PC-3 (cell line): ENCODE measurements at regions not wholly inside any gene's neighbourhood (a gene's known extent, or its start where the extent isn't known, plus 50 kb on each side); places are given as distances from the start of the nearest gene placed in this dataset.
A peak's percentile ranks its signal among the peaks of the same experiment; 100 is the strongest.

ENCODE experiments used
- ATAC-seq: fragments of 200-7000 bp; cut with Tn5 transposase; 2 replicates; pipeline ENCODE4 v1.9.1; 2020; ENCODE audit warnings: mild to moderate bottlenecking, moderate library complexity
- BruUV-seq: library from RNA; stranded (reverse); fragments of 400-500 nt; replicated peaks from 2 replicates; lab custom pipeline; 2021; lab: Mats Ljungman, UMichigan
- CTCF ChIA-PET: fragments of 300-600 bp; sonication (Branson Sonifier 250); formaldehyde crosslinking; loops from one replicate; lab custom pipeline; 2022; ENCODE audit warnings: antibody characterized with exemption; lab: Charles Lee
- POLR2A ChIA-PET: fragments of 300-600 bp; sonication (Branson Sonifier 250); formaldehyde crosslinking; loops from one replicate; lab custom pipeline; 2022; ENCODE audit warnings: antibody characterized with exemption; ENCODE audit not compliant: unreplicated experiment; lab: Charles Lee
- DNase-seq: peaks from one replicate; pipeline ENCODE4 v3.0.0-alpha.2; 2015
- H2AFZ ChIP-seq: fragments of 300-600 bp; sonication (generic); 2 replicates; pipeline ENCODE4 v1.6.0; 2016; ENCODE audit warnings: antibody characterized with exemption, low read length
- H3F3A ChIP-seq: fragments of 300-600 bp; sonication (generic); one replicate; pipeline ENCODE4 v1.6.0; 2017; ENCODE audit warnings: antibody characterized with exemption, low read length, control low read depth, mild to moderate bottlenecking; ENCODE audit not compliant: unreplicated experiment
- H3K27ac ChIP-seq: fragments of 300-600 bp; sonication (generic); 2 replicates; pipeline ENCODE4 v1.5.1; 2016; ENCODE audit warnings: mild to moderate bottlenecking, low read length
- H3K27me3 ChIP-seq: fragments of 300-600 bp; sonication (generic); 2 replicates; pipeline ENCODE4 v1.6.1; 2016; ENCODE audit warnings: low read length, mixed read lengths
- H3K36me3 ChIP-seq: fragments of 300-600 bp; sonication (generic); 2 replicates; pipeline ENCODE4 v1.6.1; 2016; ENCODE audit warnings: low read depth, mixed run types, low read length, mixed read lengths
- H3K4me1 ChIP-seq: fragments of 300-600 bp; sonication (generic); 2 replicates; pipeline ENCODE4 v1.5.1; 2016; ENCODE audit warnings: low read length; ENCODE audit not compliant: insufficient read depth
- H3K4me2 ChIP-seq: fragments of 300-600 bp; sonication (generic); 2 replicates; pipeline ENCODE4 v1.6.0; 2016; ENCODE audit warnings: low read length
- H3K4me3 ChIP-seq: fragments of 300-600 bp; sonication (generic); 2 replicates; pipeline ENCODE4 v1.5.1; 2016; ENCODE audit warnings: mild to moderate bottlenecking, low read length, mixed read lengths
- H3K79me2 ChIP-seq: fragments of 300-600 bp; sonication (generic); 2 replicates; pipeline ENCODE4 v1.6.1; 2017; ENCODE audit warnings: low read length, mixed read lengths
- H3K9ac ChIP-seq: fragments of 300-600 bp; sonication (generic); 2 replicates; pipeline ENCODE4 v1.6.0; 2016; ENCODE audit warnings: mild to moderate bottlenecking, low read length
- H3K9me2 ChIP-seq: fragments of 300-600 bp; sonication (generic); replicated peaks from 2 replicates; pipeline ENCODE4 v1.6.1; 2016; ENCODE audit warnings: mixed run types, low read length, mixed read lengths
- H3K9me3 ChIP-seq: fragments of 300-600 bp; sonication (generic); 2 replicates; pipeline ENCODE4 v1.6.1; 2016; ENCODE audit warnings: low read length, mixed read lengths
- H4K20me1 ChIP-seq: fragments of 300-600 bp; sonication (generic); 2 replicates; pipeline ENCODE4 v1.6.1; 2016; ENCODE audit warnings: low read length, mixed read lengths
- EZH2 ChIP-seq: fragments of 300-600 bp; sonication (generic); IDR thresholded peaks from one replicate; pipeline ENCODE4 v1.6.1; 2017; ENCODE audit warnings: antibody characterized with exemption, mild to moderate bottlenecking, low read length; ENCODE audit not compliant: unreplicated experiment
- EZH2phosphoT487 ChIP-seq: fragments of 300-600 bp; sonication (generic); IDR thresholded peaks from 2 replicates; pipeline ENCODE4 v1.6.1; 2018; ENCODE audit warnings: mild to moderate bottlenecking, antibody characterized with exemption, low read length, borderline replicate concordance
- intact Hi-C: fragments of 100-400 bp; cut with micrococcal nuclease; formaldehyde crosslinking; loops from 2 replicates; pipeline ENCODE4 v1.9.0; 2023
- TF ChIP-seq, protein P1 (sequence below): fragments of 300-600 bp; sonication (generic); conservative IDR thresholded peaks from 2 replicates; pipeline ENCODE4 v1.5.1; 2017; ENCODE audit warnings: antibody characterized with exemption, low read depth, mild to moderate bottlenecking, low read length

DNA sequence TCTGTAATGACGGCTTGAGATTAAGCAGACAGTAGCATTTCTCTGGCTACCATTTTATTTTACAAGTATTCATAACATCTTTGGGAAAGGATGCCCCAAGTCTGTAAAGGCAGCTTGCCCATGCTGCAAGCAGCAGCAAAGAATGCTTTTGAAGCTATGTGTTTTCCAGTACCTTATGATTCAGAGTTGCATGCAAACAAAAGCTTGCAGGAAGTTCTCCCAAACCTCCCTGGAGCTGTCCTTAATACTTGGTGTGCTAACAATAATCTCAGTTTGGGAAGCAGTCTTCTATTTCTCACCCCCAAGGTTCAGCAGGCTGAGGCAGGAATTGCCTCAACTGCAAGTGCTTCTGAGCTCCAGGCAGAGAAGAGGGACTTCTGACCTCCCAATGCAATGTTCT, 60.8 kb downstream of the CCNA1 start:
- no peaks in the 10 kb centered on the region for H3K9me3 ChIP-seq
- H3K4me1 ChIP-seq: no peaks in the 10 kb centered on the region
- H3K36me3 ChIP-seq: no peaks in the 10 kb centered on the region
- H3K4me3 ChIP-seq: no peak overlapping the region
- H4K20me1 ChIP-seq: no peaks in the 10 kb centered on the region
- H3K27ac ChIP-seq: no peak overlapping the region
- CTCF ChIA-PET: no interaction called here
- BruUV-seq: no TSS peak
- no peak overlapping the region for H3K4me2 ChIP-seq
- no peak for TF ChIP-seq EZH2
- TF ChIP-seq, protein P1, sequence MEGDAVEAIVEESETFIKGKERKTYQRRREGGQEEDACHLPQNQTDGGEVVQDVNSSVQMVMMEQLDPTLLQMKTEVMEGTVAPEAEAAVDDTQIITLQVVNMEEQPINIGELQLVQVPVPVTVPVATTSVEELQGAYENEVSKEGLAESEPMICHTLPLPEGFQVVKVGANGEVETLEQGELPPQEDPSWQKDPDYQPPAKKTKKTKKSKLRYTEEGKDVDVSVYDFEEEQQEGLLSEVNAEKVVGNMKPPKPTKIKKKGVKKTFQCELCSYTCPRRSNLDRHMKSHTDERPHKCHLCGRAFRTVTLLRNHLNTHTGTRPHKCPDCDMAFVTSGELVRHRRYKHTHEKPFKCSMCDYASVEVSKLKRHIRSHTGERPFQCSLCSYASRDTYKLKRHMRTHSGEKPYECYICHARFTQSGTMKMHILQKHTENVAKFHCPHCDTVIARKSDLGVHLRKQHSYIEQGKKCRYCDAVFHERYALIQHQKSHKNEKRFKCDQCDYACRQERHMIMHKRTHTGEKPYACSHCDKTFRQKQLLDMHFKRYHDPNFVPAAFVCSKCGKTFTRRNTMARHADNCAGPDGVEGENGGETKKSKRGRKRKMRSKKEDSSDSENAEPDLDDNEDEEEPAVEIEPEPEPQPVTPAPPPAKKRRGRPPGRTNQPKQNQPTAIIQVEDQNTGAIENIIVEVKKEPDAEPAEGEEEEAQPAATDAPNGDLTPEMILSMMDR: no peak
- no peak for TF ChIP-seq EZH2phosphoT487
- intact Hi-C loops: no loop called here
- H3F3A ChIP-seq: no peaks in the 10 kb centered on the region
- POLR2A ChIA-PET: interaction anchor here (0.5 kb wide), 1 partner anchor 43 kb away, joined by 5 read pairs; no protein-coding TSS in a partner anchor
- no peak overlapping the region for H2AFZ ChIP-seq
- H3K9ac ChIP-seq: no peak overlapping the region
- H3K79me2 ChIP-seq: no peaks in the 10 kb centered on the region
- no peaks in the 10 kb centered on the region for H3K9me2 ChIP-seq
- ATAC-seq (no peak), DNase-seq (peak; percentile 7)
- 0 out of 2 replicates have a peak, but pooled peaks cover 9% of the 10 kb centered on the region for H3K27me3 ChIP-seq

DNA sequence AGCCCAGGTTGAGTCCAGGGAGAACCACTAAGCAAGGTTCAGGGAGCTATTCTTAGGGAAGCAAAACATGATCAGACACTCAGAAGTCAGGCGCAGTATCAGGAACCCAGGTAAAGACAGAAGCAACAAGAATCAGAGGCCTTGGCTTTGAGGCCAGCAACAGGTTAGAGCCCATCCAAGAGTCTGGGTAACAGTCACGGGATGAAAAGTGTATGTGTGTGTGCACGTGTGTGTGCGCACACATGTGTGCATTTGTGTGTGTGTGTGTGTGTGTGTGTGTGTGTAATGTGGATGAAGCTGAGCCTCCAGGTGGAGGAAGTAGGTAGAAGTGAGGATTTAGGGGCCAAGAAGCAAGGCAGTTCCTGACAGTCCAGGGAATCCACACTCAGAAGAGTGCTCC, 63.1 kb downstream of the CCNA1 start:
- CTCF ChIA-PET: no interaction called here
- H3K27ac ChIP-seq: no peak overlapping the region

DNA sequence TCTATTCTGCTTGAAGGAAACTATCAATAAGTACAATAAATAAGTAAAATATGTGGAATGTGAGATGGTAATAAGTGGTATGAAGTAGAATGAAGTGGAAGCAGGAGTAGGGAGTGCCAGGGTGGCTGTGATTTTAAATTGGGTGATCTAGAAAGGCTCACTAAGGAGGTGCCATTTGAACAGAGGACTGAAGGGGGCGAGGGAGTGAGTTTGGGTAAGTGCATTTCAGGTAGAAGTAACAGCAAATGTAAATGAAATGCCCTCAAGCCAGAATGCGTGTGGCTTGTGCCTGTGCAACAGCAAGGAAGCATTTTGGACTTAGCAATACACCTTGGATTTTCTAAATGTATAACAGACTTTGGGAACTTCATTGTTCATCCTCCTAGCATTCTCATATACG, 77.1 kb downstream of the CCNA1 start:
- H3K4me3 ChIP-seq: no peak overlapping the region
- no peak for TF ChIP-seq EZH2
- TF ChIP-seq, protein P1: 0 out of 2 replicates have a peak, but pooled peaks have one; percentile 31

More for the DNA sequence above, 63.1 kb downstream of the CCNA1 start:
- H3K4me2 ChIP-seq: no peak overlapping the region
- no peaks in the 10 kb centered on the region for H3K79me2 ChIP-seq
- no peak overlapping the region for H2AFZ ChIP-seq
- TF ChIP-seq EZH2: no peak
- TF ChIP-seq EZH2phosphoT487: no peak
- TF ChIP-seq, protein P1: no peak
- POLR2A ChIA-PET: no interaction called here
- no peaks in the 10 kb centered on the region for H3K9me2 ChIP-seq
- H3K4me1 ChIP-seq: no peaks in the 10 kb centered on the region
- no peaks in the 10 kb centered on the region for H3K36me3 ChIP-seq
- no peaks in the 10 kb centered on the region for H4K20me1 ChIP-seq
- H3K4me3 ChIP-seq: no peak overlapping the region
- no peaks in the 10 kb centered on the region for H3K9me3 ChIP-seq
- intact Hi-C loops: no loop called here
- BruUV-seq: no TSS peak
- H3K27me3 ChIP-seq: peaks cover 12% of the 10 kb centered on the region; the same call in 1 of the 2 replicates
- no peak for DNase-seq
- no peaks in the 10 kb centered on the region for H3F3A ChIP-seq
- H3K9ac ChIP-seq: no peak overlapping the region
- ATAC-seq: no peak

More for the DNA sequence above, 77.1 kb downstream of the CCNA1 start:
- Histone ChIP-seq H3K9ac (no peak overlapping the region), H3K27ac (no peak overlapping the region), H4K20me1 (no peaks in the 10 kb centered on the region), H3F3A (no peaks in the 10 kb centered on the region), H3K4me2 (no peak overlapping the region), H3K36me3 (no peaks in the 10 kb centered on the region), H3K4me1 (no peaks in the 10 kb centered on the region), H3K79me2 (no peaks in the 10 kb centered on the region), H2AFZ (no peak overlapping the region), H3K27me3 (no peaks in the 10 kb centered on the region), H3K9me3 (no peaks in the 10 kb centered on the region), H3K9me2 (no peaks in the 10 kb centered on the region)
- CTCF ChIA-PET: no interaction called here
- intact Hi-C loops: no loop called here
- no peak for ATAC-seq
- BruUV-seq: no TSS peak
- POLR2A ChIA-PET: no interaction called here
- peak; percentile 22 for DNase-seq
